Ectodermal cell (in vitro differentiated cells): ENCODE measurements at regions not wholly inside any gene's neighbourhood (a gene's known extent, or its start where the extent isn't known, plus 50 kb on each side); places are given as distances from the start of the nearest gene placed in this dataset.
A peak's percentile ranks its signal among the peaks of the same experiment; 100 is the strongest.

Experiments used
- H3K27ac ChIP-seq: 2 replicates; pipeline ENCODE4 v1.7.0; 2013; ENCODE audit warnings: mild to moderate bottlenecking, low read depth, low read length; ENCODE audit not compliant: insufficient read depth, poor library complexity, severe bottlenecking
- H3K27me3 ChIP-seq: 2 replicates; pipeline ENCODE4 v1.7.0; 2013; ENCODE audit warnings: mild to moderate bottlenecking, low read length; ENCODE audit not compliant: insufficient read depth, control insufficient read depth, poor library complexity, severe bottlenecking
- H3K36me3 ChIP-seq: one replicate; pipeline ENCODE4 v1.7.0; 2013; ENCODE audit warnings: low read length; ENCODE audit not compliant: control insufficient read depth, insufficient read depth
- H3K4me1 ChIP-seq: one replicate; pipeline ENCODE4 v1.7.0; 2013; ENCODE audit warnings: low read length; ENCODE audit not compliant: control insufficient read depth, insufficient read depth
- H3K4me3 ChIP-seq: 2 replicates; pipeline ENCODE4 v1.7.0; 2013; ENCODE audit warnings: low read depth, low read length, control low read depth; ENCODE audit not compliant: insufficient read depth
- H3K9me3 ChIP-seq: 2 replicates; pipeline ENCODE4 v1.7.0; 2013; ENCODE audit warnings: mild to moderate bottlenecking, low read length, moderate library complexity; ENCODE audit not compliant: control insufficient read depth
- WGBS, 2 experiments: methylation state at CpG; one replicate each; pipeline ENCODE4 v1.1.7; 2013; ENCODE audit warnings: missing lambda C conversion rate in 2 of 2; 5-methylcytosine and 5-hydroxymethylcytosine counted together

GRCh38 chr10:20998036-20998435 is 100.9 kb upstream of the NEBL start:
- Histone ChIP-seq H3K4me3 (no peak overlapping the region), H3K27me3 (no peaks in the 10 kb centered on the region), H3K4me1 (peaks cover 36% of the 10 kb centered on the region), H3K27ac (no peak overlapping the region), H3K9me3 (no peaks in the 10 kb centered on the region), H3K36me3 (no peaks in the 10 kb centered on the region)
- 92 to 97% methylated on average over 5 of the region's 5 CpGs for WGBS, 2 experiments

- H3K9me3 ChIP-seq: no peaks in the 10 kb centered on the region
- H3K27me3 ChIP-seq: no peaks in the 10 kb centered on the region
- H3K4me3 ChIP-seq: peak overlapping the region; percentile 7
- H3K36me3 ChIP-seq: no peaks in the 10 kb centered on the region
- peak overlapping the region; percentile 83 for H3K27ac ChIP-seq
- WGBS, 2 experiments: 70 to 73% methylated on average over 14 of the region's 14 CpGs
- peaks cover 30% of the 10 kb centered on the region for H3K4me1 ChIP-seq
Observed at GRCh38 chr10:20995123-20995987, 98.2 kb upstream of the NEBL start.

GRCh38 chr10:20993830-20994527 is 96.9 kb upstream of the NEBL start:
- Histone ChIP-seq H3K27ac (no peak overlapping the region), H3K4me1 (peaks cover 30% of the 10 kb centered on the region), H3K4me3 (no peak overlapping the region), H3K27me3 (no peaks in the 10 kb centered on the region), H3K36me3 (no peaks in the 10 kb centered on the region), H3K9me3 (no peaks in the 10 kb centered on the region)
- WGBS, 2 experiments: 94 to 95% methylated on average over 7 of the region's 7 CpGs

DNA sequence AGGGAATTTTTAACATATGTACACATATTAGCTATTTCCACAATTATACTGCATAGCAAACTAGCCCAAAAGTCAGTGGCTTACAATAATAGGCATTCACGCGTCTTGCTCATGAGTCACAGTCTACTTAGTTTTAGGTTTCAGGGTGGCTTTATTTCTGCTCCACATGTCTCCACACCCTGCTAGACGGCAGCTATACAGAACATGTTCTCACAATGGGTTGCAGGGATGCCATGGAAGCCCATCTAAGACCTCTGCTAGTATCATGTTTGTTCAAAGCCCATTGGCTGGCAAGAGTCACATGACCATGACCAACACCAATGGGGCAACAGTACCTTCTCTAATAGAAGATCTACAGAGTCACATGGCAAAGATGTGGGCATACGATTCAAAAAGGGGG is 96.3 kb upstream of the NEBL start:
- no peak overlapping the region for H3K4me3 ChIP-seq
- no peaks in the 10 kb centered on the region for H3K36me3 ChIP-seq
- H3K27me3 ChIP-seq: no peaks in the 10 kb centered on the region
- no peaks in the 10 kb centered on the region for H3K9me3 ChIP-seq
- H3K27ac ChIP-seq: no peak overlapping the region
- WGBS, 2 experiments: 94 to 98% methylated on average over 4 of the region's 4 CpGs
- H3K4me1 ChIP-seq: peaks cover 30% of the 10 kb centered on the region

DNA sequence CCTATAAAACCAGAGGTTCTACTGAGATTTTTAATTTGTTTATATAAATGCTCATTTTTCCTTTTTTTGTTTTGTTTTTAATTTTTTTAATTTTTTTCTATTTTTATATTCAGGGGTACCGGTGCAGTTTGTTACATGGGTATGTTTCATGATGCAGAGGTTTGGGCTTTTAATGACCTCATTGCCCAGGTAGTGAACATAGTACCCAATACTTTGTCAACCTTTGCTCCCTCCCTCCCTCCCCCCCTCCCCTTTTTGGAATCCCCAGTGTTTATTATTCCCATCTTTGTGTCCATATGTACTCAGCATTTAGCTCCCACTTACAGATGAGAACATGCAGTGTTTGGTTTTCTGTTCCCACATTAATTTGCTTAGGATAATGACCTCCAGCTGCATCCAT is 94.4 kb upstream of the NEBL start:
- peaks cover 24% of the 10 kb centered on the region for H3K4me1 ChIP-seq
- no peaks in the 10 kb centered on the region for H3K9me3 ChIP-seq
- no peak overlapping the region for H3K4me3 ChIP-seq
- no peaks in the 10 kb centered on the region for H3K36me3 ChIP-seq
- H3K27ac ChIP-seq: no peak overlapping the region
- no peaks in the 10 kb centered on the region for H3K27me3 ChIP-seq
- WGBS, 2 experiments: no CpG with 5 or more reads among the region's 1 CpG

DNA sequence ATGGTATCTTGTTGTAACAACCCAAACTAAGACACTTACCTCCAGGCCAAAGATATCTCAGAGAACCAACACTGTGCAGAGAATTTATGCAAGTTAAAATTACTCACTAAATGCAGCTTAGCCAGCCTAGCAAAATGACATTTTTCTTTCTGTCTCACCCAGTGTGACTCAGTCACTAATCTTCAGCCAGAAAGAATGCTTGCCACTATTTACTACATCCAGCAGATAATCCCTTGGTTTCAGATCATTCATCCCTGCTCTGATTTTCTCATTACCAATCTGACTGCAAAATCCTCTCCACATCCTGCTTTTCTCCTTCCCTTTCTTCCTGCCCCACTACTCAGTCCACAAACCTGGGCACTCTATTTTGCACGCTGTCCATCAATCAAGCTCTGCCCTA is 93.5 kb upstream of the NEBL start:
- WGBS, 2 experiments: 85 to 100% methylated on average over 1 of the region's 1 CpG
- no peaks in the 10 kb centered on the region for H3K9me3 ChIP-seq
- H3K27me3 ChIP-seq: no peaks in the 10 kb centered on the region
- H3K36me3 ChIP-seq: no peaks in the 10 kb centered on the region
- H3K27ac ChIP-seq: no peak overlapping the region
- peaks cover 16% of the 10 kb centered on the region for H3K4me1 ChIP-seq
- no peak overlapping the region for H3K4me3 ChIP-seq

GRCh38 chr10:20988357-20988983 is 91.4 kb upstream of the NEBL start:
- Histone ChIP-seq H3K27me3 (no peaks in the 10 kb centered on the region), H3K27ac (no peak overlapping the region), H3K4me3 (no peak overlapping the region), H3K4me1 (peaks cover 5% of the 10 kb centered on the region), H3K9me3 (no peaks in the 10 kb centered on the region), H3K36me3 (no peaks in the 10 kb centered on the region)
- WGBS, 2 experiments: 96 to 97% methylated on average over 1 of the region's 1 CpG

- Histone ChIP-seq H3K27ac (no peak overlapping the region), H3K4me3 (no peak overlapping the region), H3K9me3 (no peaks in the 10 kb centered on the region), H3K36me3 (no peaks in the 10 kb centered on the region), H3K4me1 (peaks cover 5% of the 10 kb centered on the region), H3K27me3 (no peaks in the 10 kb centered on the region)
- WGBS, 2 experiments: 89 to 94% methylated on average over 2 of the region's 2 CpGs
Observed at GRCh38 chr10:20986049-20986448, 88.9 kb upstream of the NEBL start.

GRCh38 chr10:20984662-20985061 is 87.6 kb upstream of the NEBL start:
- no peaks in the 10 kb centered on the region for H3K27me3 ChIP-seq
- no peak overlapping the region for H3K4me3 ChIP-seq
- no peaks in the 10 kb centered on the region for H3K9me3 ChIP-seq
- 79 to 83% methylated on average over 7 of the region's 8 CpGs for WGBS, 2 experiments
- peaks cover 5% of the 10 kb centered on the region for H3K4me1 ChIP-seq
- no peaks in the 10 kb centered on the region for H3K36me3 ChIP-seq
- H3K27ac ChIP-seq: no peak overlapping the region

DNA sequence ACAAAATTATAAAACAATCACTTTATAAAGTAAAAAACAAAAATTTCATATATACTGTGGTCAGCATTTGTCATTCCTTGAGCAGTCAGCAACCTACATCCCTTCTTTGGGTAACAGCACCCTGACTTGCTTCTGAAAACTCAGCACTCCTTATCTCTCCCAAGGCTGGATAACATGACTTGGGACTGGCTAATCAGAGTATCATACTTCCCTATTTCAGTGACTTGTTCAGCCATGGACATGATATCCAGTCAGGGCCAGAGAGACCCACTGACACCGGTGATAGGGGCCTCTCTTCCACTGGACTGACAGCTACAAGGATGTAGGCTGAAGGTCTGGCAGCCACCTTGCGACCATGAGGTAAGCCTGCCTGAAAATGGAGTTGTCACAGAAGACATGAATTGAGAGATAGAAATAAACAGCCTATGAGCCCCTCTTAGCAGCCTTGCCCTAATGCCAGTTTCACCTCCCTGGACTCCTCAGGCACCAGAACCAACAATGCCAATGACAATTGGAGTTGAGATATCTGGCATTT is 84.4 kb upstream of the NEBL start:
- Histone ChIP-seq H3K9me3 (no peaks in the 10 kb centered on the region), H3K27me3 (no peaks in the 10 kb centered on the region), H3K4me3 (no peak overlapping the region), H3K27ac (no peak overlapping the region), H3K4me1 (peaks cover 12% of the 10 kb centered on the region), H3K36me3 (no peaks in the 10 kb centered on the region)
- 96 to 100% methylated on average over 2 of the region's 2 CpGs for WGBS, 2 experiments
